Keratinocyte (primary cell): ENCODE measurements at regions not wholly inside any gene's neighbourhood (a gene's known extent, or its start where the extent isn't known, plus 50 kb on each side); places are given as distances from the start of the nearest gene placed in this dataset.

Experiments
- DNase-seq: peaks from one replicate; pipeline ENCODE4 v3.0.0-alpha.2; 2011; ENCODE audit warnings: low read depth, missing footprints, low spot score
- FAIRE-seq: peaks from 2 replicates; lab custom pipeline; 2011; peaks lifted over from hg19 to GRCh38; lab: Jason Lieb, UNC
- H2AFZ ChIP-seq: 2 replicates; pipeline ENCODE4 v1.6.0; 2012; ENCODE audit warnings: low read length, control low read depth, inconsistent platforms; ENCODE audit not compliant: control insufficient read depth
- H3K27ac ChIP-seq: 2 replicates; pipeline ENCODE4 v1.5.1; 2011; ENCODE audit warnings: low read length; ENCODE audit not compliant: control insufficient read depth, insufficient read depth
- H3K27me3 ChIP-seq: 3 replicates; pipeline ENCODE4 v1.6.0; 2011; ENCODE audit warnings: low read length; ENCODE audit not compliant: control insufficient read depth, insufficient read depth; ENCODE audit errors: extremely low read depth
- H3K36me3 ChIP-seq, 2 experiments: 2 replicates in 1 of 2; 3 replicates in 1 of 2; pipeline ENCODE4 v1.5.1; 2011; ENCODE audit warnings: low read length in 2 of 2, mild to moderate bottlenecking in 1 of 2; ENCODE audit not compliant: control insufficient read depth in 2 of 2, insufficient read depth in 2 of 2; ENCODE audit errors: extremely low read depth in 1 of 2
- H3K4me1 ChIP-seq: 3 replicates; pipeline ENCODE4 v1.5.1; 2011; ENCODE audit warnings: low read length; ENCODE audit not compliant: control insufficient read depth, insufficient read depth; ENCODE audit errors: extremely low read depth
- H3K4me2 ChIP-seq: 3 replicates; pipeline ENCODE4 v1.6.0; 2011; ENCODE audit warnings: low read depth, low read length; ENCODE audit not compliant: control insufficient read depth, insufficient read depth; ENCODE audit errors: extremely low read depth
- H3K4me3 ChIP-seq, 3 experiments: fragments of 200-600 bp in 1 of 3; sonication (generic) in 1 of 3; 2 replicates in 2 of 3; 3 replicates in 1 of 3; pipeline ENCODE4 v1.5.1; 2011 to 2016; ENCODE audit warnings: low read length in 3 of 3, mild to moderate bottlenecking in 3 of 3, control low read depth in 2 of 3, inconsistent platforms in 1 of 3, low read depth in 1 of 3, mixed read lengths in 1 of 3, mixed run types in 1 of 3, moderate library complexity in 1 of 3; ENCODE audit not compliant: control insufficient read depth in 2 of 3, insufficient read depth in 2 of 3; ENCODE audit errors: extremely low read depth in 1 of 3
- H3K79me2 ChIP-seq: 2 replicates; pipeline ENCODE4 v1.6.0; 2012; ENCODE audit warnings: low read length; ENCODE audit not compliant: control insufficient read depth, insufficient read depth
- H3K9ac ChIP-seq: 3 replicates; pipeline ENCODE4 v1.6.0; 2011; ENCODE audit warnings: low read length; ENCODE audit not compliant: control insufficient read depth, insufficient read depth; ENCODE audit errors: extremely low read depth
- H3K9me1 ChIP-seq: 3 replicates; pipeline ENCODE4 v1.6.0; 2011; ENCODE audit warnings: low read length; ENCODE audit not compliant: control insufficient read depth, insufficient read depth; ENCODE audit errors: extremely low read depth
- H3K9me3 ChIP-seq: 2 replicates; pipeline ENCODE4 v1.5.1; 2012; ENCODE audit warnings: low read depth, low read length; ENCODE audit not compliant: control insufficient read depth
- H4K20me1 ChIP-seq: 3 replicates; pipeline ENCODE4 v1.6.0; 2011; ENCODE audit warnings: low read length; ENCODE audit not compliant: control insufficient read depth, insufficient read depth; ENCODE audit errors: extremely low read depth
- CTCF ChIP-seq, 3 experiments: IDR thresholded peaks in 1 of 3; conservative IDR thresholded peaks in 1 of 3; optimal IDR thresholded peaks in 1 of 3; 2 replicates in 2 of 3; 3 replicates in 1 of 3; pipeline versions ENCODE3 to v1.5.1; 2011; ENCODE audit warnings: low read length in 3 of 3, mild to moderate bottlenecking in 3 of 3, moderate library complexity in 2 of 3, control low read depth in 1 of 3, inconsistent platforms in 1 of 3; ENCODE audit not compliant: insufficient read depth in 2 of 3; ENCODE audit errors: extremely low read depth in 1 of 3
- EZH2 ChIP-seq: IDR thresholded peaks from one replicate; pipeline ENCODE4 v1.6.1; 2012; ENCODE audit warnings: inconsistent platforms, mild to moderate bottlenecking, low read length, moderate library complexity
- dilution Hi-C: fragments of 300-500 bp; cut with MboI; formaldehyde crosslinking; loops from one replicate; pipeline ENCODE4 v1.7.0; 2020; ENCODE audit warnings: low sequenced_read_pairs; ENCODE audit not compliant: extremely low pct_ligation_motif_present

- no peak overlapping the region for H2AFZ ChIP-seq
- no peak overlapping the region for H3K4me3 ChIP-seq
- DNase-seq (no peak), FAIRE-seq (no peak)
- no peak overlapping the region for H3K4me2 ChIP-seq
- peaks cover 15% of the 10 kb centered on the region for H3K4me1 ChIP-seq
- dilution Hi-C loops = no loop called here
- H3K9me1 ChIP-seq = no peaks in the 10 kb centered on the region
- no peaks in the 10 kb centered on the region for H3K27me3 ChIP-seq
- no peaks in the 10 kb centered on the region for H3K79me2 ChIP-seq
- no peaks in the 10 kb centered on the region for H3K36me3 ChIP-seq
- no peak for TF ChIP-seq CTCF (optimal IDR thresholded peaks at IDR 0.05 in 1 of 3, IDR thresholded peaks at IDR 0.05 in 1 of 3, conservative IDR thresholded peaks at IDR 0.05 in 1 of 3; ENCODE audit: extremely low read depth in 1 of 3, insufficient read depth in 2 of 3, low read length in 3 of 3)
- no peak for TF ChIP-seq EZH2
- no peaks in the 10 kb centered on the region for H4K20me1 ChIP-seq
- no peak overlapping the region for H3K9ac ChIP-seq
- H3K9me3 ChIP-seq = no peaks in the 10 kb centered on the region
- H3K27ac ChIP-seq = no peak overlapping the region
These were observed 66.1 kb downstream of the KLF15 start for GRCh38 chr3:126291061-126291460.

GRCh38 chr3:126290325-126290724, 66.9 kb downstream of the KLF15 start:
- H4K20me1 ChIP-seq = no peaks in the 10 kb centered on the region
- H3K4me1 ChIP-seq = peaks cover 15% of the 10 kb centered on the region
- TF ChIP-seq EZH2 = no peak
- TF ChIP-seq CTCF (optimal IDR thresholded peaks at IDR 0.05 in 1 of 3, IDR thresholded peaks at IDR 0.05 in 1 of 3, conservative IDR thresholded peaks at IDR 0.05 in 1 of 3; ENCODE audit: extremely low read depth in 1 of 3, insufficient read depth in 2 of 3, low read length in 3 of 3) = no peak
- H3K27ac ChIP-seq = no peak overlapping the region
- H3K27me3 ChIP-seq = no peaks in the 10 kb centered on the region
- H3K9me1 ChIP-seq = no peaks in the 10 kb centered on the region
- no peaks in the 10 kb centered on the region for H3K36me3 ChIP-seq
- no peak for FAIRE-seq
- dilution Hi-C loops = no loop called here
- no peaks in the 10 kb centered on the region for H3K9me3 ChIP-seq
- no peaks in the 10 kb centered on the region for H3K79me2 ChIP-seq
- H2AFZ ChIP-seq = no peak overlapping the region
- DNase-seq = no peak
- no peak overlapping the region for H3K9ac ChIP-seq
- no peak overlapping the region for H3K4me3 ChIP-seq
- no peak overlapping the region for H3K4me2 ChIP-seq
